ENCODE measurements at regions not wholly inside any gene's neighbourhood (a gene's known extent, or its start where the extent isn't known, plus 50 kb on each side); places are given as distances from the start of the nearest gene placed in this dataset.

DNA sequence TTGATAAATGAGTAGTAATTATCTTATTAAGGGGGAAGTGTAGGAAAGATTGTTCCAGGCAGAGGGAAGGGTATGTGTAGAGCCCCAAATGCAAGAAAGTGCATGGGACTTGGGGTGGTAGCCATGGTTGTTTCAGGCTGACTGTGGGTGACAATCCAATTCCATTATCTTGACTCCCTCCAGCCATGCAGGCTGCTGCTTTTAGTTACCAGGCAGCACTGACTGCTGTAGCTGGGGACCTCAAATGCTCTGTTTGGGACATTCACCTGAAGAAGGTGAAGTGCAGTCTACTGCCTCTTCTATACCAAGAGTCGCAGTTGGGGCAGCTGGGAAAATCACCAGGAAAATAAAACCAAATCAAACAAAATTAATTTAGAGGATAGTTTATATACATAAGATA is 102.4 kb upstream of the NR3C1 start:
- no peaks in the 10 kb centered on the region for H3K27me3 ChIP-seq (replicated peaks)
- in situ Hi-C loops (cut with HindIII; ENCODE audit: low pct_ligation_motif_present, low sequenced_read_pairs), result no loop called here
- H3K4me3 ChIP-seq (ENCODE audit: low read depth, low read length), result no peak overlapping the region
- H3K27ac ChIP-seq, result no peak overlapping the region
- TF ChIP-seq, protein P1, sequence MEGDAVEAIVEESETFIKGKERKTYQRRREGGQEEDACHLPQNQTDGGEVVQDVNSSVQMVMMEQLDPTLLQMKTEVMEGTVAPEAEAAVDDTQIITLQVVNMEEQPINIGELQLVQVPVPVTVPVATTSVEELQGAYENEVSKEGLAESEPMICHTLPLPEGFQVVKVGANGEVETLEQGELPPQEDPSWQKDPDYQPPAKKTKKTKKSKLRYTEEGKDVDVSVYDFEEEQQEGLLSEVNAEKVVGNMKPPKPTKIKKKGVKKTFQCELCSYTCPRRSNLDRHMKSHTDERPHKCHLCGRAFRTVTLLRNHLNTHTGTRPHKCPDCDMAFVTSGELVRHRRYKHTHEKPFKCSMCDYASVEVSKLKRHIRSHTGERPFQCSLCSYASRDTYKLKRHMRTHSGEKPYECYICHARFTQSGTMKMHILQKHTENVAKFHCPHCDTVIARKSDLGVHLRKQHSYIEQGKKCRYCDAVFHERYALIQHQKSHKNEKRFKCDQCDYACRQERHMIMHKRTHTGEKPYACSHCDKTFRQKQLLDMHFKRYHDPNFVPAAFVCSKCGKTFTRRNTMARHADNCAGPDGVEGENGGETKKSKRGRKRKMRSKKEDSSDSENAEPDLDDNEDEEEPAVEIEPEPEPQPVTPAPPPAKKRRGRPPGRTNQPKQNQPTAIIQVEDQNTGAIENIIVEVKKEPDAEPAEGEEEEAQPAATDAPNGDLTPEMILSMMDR (IDR thresholded peaks at IDR 0.05; ENCODE audit: low read depth, low read length, missing control alignments), result no peak
- no peaks in the 10 kb centered on the region for H3K36me3 ChIP-seq (replicated peaks)
- no peak for DNase-seq

DNA sequence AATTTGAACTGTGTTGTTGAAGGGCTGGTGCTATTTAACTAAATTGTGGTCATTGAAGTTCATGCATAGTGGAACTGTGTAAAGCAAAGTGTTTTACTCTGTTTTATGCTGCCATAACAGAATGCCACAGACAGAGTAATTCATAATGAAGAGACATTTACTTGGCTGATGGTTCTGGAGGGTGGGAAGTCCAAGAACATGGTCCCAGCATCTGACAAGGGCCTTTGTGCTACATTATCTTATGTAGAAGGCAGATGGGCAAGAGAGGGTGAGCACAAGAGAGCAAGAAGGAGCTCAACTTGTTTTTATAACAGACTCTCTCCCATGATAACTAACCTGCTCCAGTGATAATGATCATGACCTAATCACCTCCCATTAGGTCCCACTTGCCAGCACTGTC is 101.9 kb upstream of the NR3C1 start:
- H3K4me3 ChIP-seq (ENCODE audit: low read depth, low read length), result no peak overlapping the region
- no peak for DNase-seq
- H3K27ac ChIP-seq, result no peak overlapping the region
- in situ Hi-C loops (cut with HindIII; ENCODE audit: low pct_ligation_motif_present, low sequenced_read_pairs), result no loop called here
- H3K36me3 ChIP-seq (replicated peaks), result no peaks in the 10 kb centered on the region
- TF ChIP-seq, protein P1 (IDR thresholded peaks at IDR 0.05; ENCODE audit: low read depth, low read length, missing control alignments), result no peak
- H3K27me3 ChIP-seq (replicated peaks), result no peaks in the 10 kb centered on the region

DNA sequence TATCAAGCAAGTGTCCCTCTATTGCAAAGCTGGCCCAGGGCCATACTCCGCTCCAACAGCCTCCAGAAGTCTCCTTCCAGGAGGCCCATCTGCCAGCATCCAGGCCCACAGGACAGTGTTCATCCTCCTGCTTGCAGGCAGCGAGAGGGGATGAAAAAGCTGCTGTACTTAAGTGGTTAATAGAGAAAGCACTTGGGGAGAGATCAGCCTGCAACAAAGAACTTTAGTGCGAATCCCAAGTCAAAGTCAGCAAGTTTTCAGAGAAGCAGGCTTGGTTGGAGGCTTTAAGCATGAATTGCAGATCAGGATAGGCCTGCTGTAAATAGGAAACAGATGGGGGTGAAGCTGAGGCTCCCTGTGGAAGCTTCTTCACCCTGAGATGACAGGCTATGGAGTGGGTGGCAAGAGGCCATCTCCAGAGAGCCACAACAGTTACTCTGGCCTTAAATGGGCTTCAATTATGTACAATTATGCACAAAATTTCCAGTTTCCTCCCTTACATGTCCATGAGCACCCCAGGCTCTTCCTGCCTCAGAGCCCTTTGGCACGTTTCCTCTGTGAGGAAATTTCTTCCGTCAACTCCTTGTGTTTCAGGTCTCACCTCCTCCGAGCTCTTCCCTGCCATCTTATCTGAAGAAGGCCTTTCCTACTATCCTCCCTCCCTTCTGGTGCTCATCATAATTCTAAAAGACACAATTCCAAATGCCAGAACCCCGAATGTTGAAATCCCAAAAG is 98.0 kb upstream of the NR3C1 start:
- no peak overlapping the region for H3K27ac ChIP-seq
- H3K4me3 ChIP-seq (ENCODE audit: low read depth, low read length), result no peak overlapping the region
- no peaks in the 10 kb centered on the region for H3K27me3 ChIP-seq (replicated peaks)
- in situ Hi-C loops (cut with HindIII; ENCODE audit: low pct_ligation_motif_present, low sequenced_read_pairs), result no loop called here
- TF ChIP-seq, protein P1 (IDR thresholded peaks at IDR 0.05; ENCODE audit: low read depth, low read length, missing control alignments), result no peak
- no peaks in the 10 kb centered on the region for H3K36me3 ChIP-seq (replicated peaks)
- no peak for DNase-seq

- H3K4me3 ChIP-seq (ENCODE audit: low read depth, low read length), result no peak overlapping the region
- in situ Hi-C loops (cut with HindIII; ENCODE audit: low pct_ligation_motif_present, low sequenced_read_pairs), result no loop called here
- H3K27me3 ChIP-seq (replicated peaks), result no peaks in the 10 kb centered on the region
- no peaks in the 10 kb centered on the region for H3K36me3 ChIP-seq (replicated peaks)
- no peak for DNase-seq
- TF ChIP-seq, protein P1 (IDR thresholded peaks at IDR 0.05; ENCODE audit: low read depth, low read length, missing control alignments), result peak; percentile 4
- no peak overlapping the region for H3K27ac ChIP-seq
These were observed 96.1 kb upstream of the NR3C1 start for GRCh38 chr5:143499480-143500114.

DNA sequence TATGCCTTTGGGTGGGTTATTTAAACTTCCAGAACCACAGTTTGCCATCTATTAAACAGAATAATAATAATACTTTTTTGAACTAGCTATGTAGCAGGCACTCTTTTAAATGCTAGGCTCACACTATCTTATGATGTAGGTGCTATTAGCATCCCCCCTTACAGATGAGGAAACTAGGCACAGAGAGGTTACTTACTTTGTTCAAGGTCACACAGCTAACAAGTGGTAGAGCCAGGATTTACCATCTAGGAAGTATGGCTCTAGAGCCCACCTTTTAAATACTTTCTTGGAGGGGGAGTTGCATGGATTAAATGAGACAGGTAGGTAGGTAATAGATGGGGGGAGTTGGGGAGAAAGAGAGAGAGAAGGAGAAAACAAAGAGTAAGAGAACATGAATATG is 95.3 kb upstream of the NR3C1 start:
- TF ChIP-seq, protein P1 (IDR thresholded peaks at IDR 0.05; ENCODE audit: low read depth, low read length, missing control alignments), result no peak
- H3K27me3 ChIP-seq (replicated peaks), result no peaks in the 10 kb centered on the region
- H3K27ac ChIP-seq, result no peak overlapping the region
- in situ Hi-C loops (cut with HindIII; ENCODE audit: low pct_ligation_motif_present, low sequenced_read_pairs), result no loop called here
- H3K36me3 ChIP-seq (replicated peaks), result no peaks in the 10 kb centered on the region
- H3K4me3 ChIP-seq (ENCODE audit: low read depth, low read length), result no peak overlapping the region
- DNase-seq, result no peak

Data from brain microvascular endothelial cell (primary cell).